GM10248 (cell line): ENCODE measurements at regions not wholly inside any gene's neighbourhood (a gene's known extent, or its start where the extent isn't known, plus 50 kb on each side); places are given as distances from the start of the nearest gene placed in this dataset.
"Not testable (repeated sequence)": the region's sequence is repeated elsewhere in the genome, so short reads cannot be mapped to it uniquely, and the experiment has no call there.

ENCODE experiments used
- CTCF ChIA-PET: fragments of 300-600 bp; sonication (Branson Sonifier 250); formaldehyde crosslinking; extraction: SDS; loops from one replicate; lab custom pipeline; 2021; ENCODE audit warnings: antibody characterized with exemption; lab: Yijun Ruan, JAX
- POLR2A ChIA-PET: fragments of 350-650 bp; sonication (Branson Sonifier 250); formaldehyde crosslinking; extraction: SDS; loops from one replicate; lab custom pipeline; 2020; ENCODE audit warnings: antibody characterized with exemption; lab: Yijun Ruan, JAX
- DNase-seq: peaks from one replicate; pipeline ENCODE4 v3.0.0; 2012; ENCODE audit errors: extremely low spot score
- TF ChIP-seq, protein P1 (sequence below): IDR thresholded peaks from 2 replicates; pipeline ENCODE4 v1.5.1; 2012; ENCODE audit warnings: mild to moderate bottlenecking, low read depth; ENCODE audit errors: extremely low read depth, missing control alignments, control extremely low read depth

DNA sequence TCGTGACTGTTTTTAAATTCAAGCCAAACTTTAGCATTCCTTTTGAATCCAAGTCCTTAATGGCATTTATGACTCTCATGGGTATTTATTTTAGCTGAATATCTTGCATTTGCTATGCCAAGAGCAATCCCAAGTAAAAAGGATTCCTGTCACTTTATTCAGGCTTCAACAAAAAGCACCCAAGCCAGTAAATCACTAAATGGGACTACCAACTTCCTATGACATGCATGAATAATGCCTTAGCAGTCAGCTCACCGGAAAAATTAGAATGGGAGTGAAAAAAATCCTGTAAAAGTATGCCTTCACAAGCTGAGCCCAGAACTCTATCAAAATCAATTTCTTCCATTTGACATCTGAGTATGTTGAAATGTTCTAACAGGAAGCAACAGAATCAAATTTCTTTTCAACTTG is 1297.9 kb downstream of the ROBO2 start:
- CTCF ChIA-PET, result no interaction called here
- TF ChIP-seq, protein P1, sequence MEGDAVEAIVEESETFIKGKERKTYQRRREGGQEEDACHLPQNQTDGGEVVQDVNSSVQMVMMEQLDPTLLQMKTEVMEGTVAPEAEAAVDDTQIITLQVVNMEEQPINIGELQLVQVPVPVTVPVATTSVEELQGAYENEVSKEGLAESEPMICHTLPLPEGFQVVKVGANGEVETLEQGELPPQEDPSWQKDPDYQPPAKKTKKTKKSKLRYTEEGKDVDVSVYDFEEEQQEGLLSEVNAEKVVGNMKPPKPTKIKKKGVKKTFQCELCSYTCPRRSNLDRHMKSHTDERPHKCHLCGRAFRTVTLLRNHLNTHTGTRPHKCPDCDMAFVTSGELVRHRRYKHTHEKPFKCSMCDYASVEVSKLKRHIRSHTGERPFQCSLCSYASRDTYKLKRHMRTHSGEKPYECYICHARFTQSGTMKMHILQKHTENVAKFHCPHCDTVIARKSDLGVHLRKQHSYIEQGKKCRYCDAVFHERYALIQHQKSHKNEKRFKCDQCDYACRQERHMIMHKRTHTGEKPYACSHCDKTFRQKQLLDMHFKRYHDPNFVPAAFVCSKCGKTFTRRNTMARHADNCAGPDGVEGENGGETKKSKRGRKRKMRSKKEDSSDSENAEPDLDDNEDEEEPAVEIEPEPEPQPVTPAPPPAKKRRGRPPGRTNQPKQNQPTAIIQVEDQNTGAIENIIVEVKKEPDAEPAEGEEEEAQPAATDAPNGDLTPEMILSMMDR, result no peak
- POLR2A ChIA-PET, result no interaction called here
- no peak for DNase-seq

DNA sequence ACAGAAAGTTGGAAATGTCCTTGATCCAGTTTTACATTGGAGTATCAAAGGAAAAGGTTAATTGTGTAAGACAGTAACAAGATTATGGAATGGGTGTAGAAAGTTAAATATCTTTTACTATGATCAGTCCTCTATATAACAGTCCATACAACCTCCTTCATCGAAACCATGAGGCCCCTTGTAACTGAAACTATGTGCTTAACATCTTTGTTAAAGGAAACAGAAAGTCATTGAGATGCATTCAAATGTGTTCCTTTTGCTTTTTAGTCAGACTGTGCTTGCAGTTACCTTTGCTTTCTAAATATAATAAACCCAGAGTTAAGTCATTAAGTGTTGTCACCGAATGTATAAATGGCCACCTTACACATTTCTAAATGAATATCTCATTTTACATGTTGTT is 1298.5 kb downstream of the ROBO2 start:
- TF ChIP-seq, protein P1, result no peak
- peak; percentile 18 for DNase-seq
- CTCF ChIA-PET, result no interaction called here
- POLR2A ChIA-PET, result no interaction called here

DNA sequence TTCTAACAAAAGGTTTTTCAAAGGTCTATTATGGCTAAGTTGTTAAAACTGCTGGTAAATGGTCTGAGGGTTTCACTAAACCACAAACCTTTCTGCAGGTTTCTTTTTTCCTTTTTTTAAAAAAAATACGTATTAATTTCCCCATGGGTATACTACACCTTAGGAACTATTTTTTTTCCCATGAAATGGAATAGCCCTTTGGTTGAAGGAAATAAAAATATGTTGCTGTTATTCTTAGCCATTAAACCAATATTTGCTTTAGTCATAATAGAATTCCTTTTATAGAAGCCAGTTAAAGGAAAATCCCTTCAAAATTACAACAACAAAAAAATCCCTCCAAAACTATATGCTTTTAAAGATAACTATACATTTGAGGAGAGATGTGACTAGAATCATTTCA is 1303.3 kb downstream of the ROBO2 start:
- CTCF ChIA-PET, result no interaction called here
- DNase-seq, result no peak
- TF ChIP-seq, protein P1, result no peak
- POLR2A ChIA-PET, result no interaction called here

DNA sequence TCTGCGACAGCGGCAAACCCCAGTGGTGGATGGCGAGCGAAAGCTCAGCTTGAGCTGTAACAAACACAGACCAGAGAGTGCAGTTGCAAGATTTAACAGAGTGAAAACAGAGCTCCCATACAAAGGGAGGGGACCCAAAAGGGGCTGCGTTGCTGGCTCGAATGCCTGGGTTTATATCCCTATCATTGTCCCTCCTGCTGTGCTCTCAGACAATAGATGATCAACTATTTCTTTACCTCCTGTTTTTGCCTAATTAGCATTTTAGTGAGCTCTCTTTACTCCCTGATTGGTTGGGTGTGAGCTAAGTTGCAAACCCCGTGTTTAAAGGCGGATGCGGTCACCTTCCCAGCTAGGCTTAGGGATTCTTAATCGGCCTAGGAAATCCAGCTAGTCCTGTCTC is 1304.4 kb downstream of the ROBO2 start:
- DNase-seq, POLR2A ChIA-PET: not testable (repeated sequence)
- CTCF ChIA-PET, result interaction anchor here (0.8 to 1.6 kb wide), 2 partner anchors 11 to 25 kb away, joined by 3 to 4 read pairs; no protein-coding TSS in a partner anchor

DNA sequence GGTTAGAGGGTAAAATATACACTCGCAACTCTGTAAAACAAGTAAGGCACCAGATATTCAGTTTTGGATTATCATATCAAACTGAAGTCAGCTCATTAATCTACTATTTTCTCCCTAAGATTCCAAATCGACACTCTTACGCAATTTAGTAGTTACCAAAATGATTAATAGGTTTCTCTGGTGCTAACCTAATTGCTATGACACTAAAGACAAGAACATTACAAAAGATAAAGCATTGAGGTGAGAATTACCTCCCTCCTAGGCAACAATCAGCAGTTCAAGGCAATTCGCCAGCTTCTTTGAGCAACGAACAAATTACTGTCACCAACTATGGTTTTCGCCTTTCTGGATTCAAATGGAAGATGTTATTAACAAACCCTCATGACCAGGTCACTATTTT is 1305.0 kb downstream of the ROBO2 start:
- ChIA-PET CTCF (interaction anchor here (1.2 to 1.6 kb wide), 2 partner anchors 8 to 11 kb away, joined by 3 to 4 read pairs; no protein-coding TSS in a partner anchor), POLR2A (no interaction called here)
- no peak for DNase-seq
- TF ChIP-seq, protein P1, result no peak

DNA sequence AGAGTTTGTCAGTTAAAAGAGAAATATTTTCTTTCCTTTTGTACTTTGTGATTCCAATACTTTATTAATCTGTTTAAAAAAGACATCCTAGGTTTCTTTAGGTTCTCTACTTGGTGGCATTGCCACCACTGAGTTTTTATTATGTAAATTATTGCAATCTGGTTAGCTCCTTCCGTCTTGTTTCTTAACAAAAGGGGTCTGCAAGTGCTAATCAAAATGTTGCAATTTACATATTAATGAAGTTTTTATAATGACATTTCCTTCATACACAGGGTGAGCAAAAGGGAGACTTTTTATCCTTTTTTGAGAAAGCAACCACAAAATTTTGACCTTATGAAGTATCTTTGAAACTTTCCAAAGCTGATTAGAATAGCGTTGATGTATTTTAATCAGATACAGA is 1307.3 kb downstream of the ROBO2 start:
- TF ChIP-seq, protein P1, result no peak
- POLR2A ChIA-PET, result no interaction called here
- CTCF ChIA-PET, result interaction anchor here (1.4 kb wide), 1 partner anchor 8 kb away, joined by 3 read pairs; no protein-coding TSS in a partner anchor
- DNase-seq, result no peak

DNA sequence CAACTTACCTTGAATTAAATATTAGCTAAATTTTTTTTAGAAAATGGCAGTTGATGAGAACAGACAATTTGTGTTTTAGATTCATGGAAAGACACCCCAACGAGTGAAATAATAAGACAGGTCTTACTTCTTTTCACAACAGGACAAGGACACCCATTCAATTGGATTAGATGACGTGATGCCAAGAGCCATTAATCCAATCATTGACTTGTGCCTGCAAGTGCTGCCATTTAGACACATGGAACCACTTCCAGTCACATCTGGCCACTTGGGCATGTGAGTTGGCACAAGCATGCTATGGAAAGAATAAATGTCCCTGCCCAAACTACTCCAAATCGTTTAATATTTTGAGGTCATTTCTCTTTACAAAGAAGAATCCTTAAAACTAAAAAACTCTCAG is 1308.8 kb downstream of the ROBO2 start:
- ChIA-PET CTCF (no interaction called here), POLR2A (no interaction called here)
- no peak for DNase-seq
- TF ChIP-seq, protein P1, result no peak
